ENCODE measurements at regions not wholly inside any gene's neighbourhood (a gene's known extent, or its start where the extent isn't known, plus 50 kb on each side); places are given as distances from the start of the nearest gene placed in this dataset.
A peak's percentile ranks its signal among the peaks of the same experiment; 100 is the strongest.

- Histone ChIP-seq H3K4me3 (ENCODE audit: low read length in 2 of 2) (no peak overlapping the region), H3K36me3 (ENCODE audit: control insufficient read depth in 2 of 2, insufficient read depth in 2 of 2, low read length in 1 of 2) (no peaks in the 10 kb centered on the region), H3K4me1 (ENCODE audit: control insufficient read depth in 2 of 2, insufficient read depth in 2 of 2, low read length in 2 of 2) (no peaks in the 10 kb centered on the region), H3K27ac (ENCODE audit: low read depth in 1 of 2, low read length in 1 of 2) (no peak overlapping the region), H3K9me3 (ENCODE audit: control insufficient read depth in 2 of 2, insufficient read depth in 1 of 2, low read length in 1 of 2) (no peaks in the 10 kb centered on the region), H3K27me3 (ENCODE audit: control insufficient read depth in 2 of 2, insufficient read depth in 1 of 2, low read length in 1 of 2) (no peaks in the 10 kb centered on the region)
- WGBS, result 91% methylated on average over 3 of the region's 3 CpGs
- no peak for DNase-seq (ENCODE audit: low read depth in 6 of 9, low spot score in 9 of 9)
These were observed 54.6 kb upstream of the PARM1 start for GRCh38 chr4:74878323-74878722.

GRCh38 chr4:74875451-74875850 lies 57.5 kb upstream of the PARM1 start:
- Histone ChIP-seq H3K27me3 (ENCODE audit: control insufficient read depth in 2 of 2, insufficient read depth in 1 of 2, low read length in 1 of 2) (no peaks in the 10 kb centered on the region), H3K36me3 (ENCODE audit: control insufficient read depth in 2 of 2, insufficient read depth in 2 of 2, low read length in 1 of 2) (no peaks in the 10 kb centered on the region), H3K4me3 (ENCODE audit: low read length in 2 of 2) (no peak overlapping the region), H3K27ac (ENCODE audit: low read depth in 1 of 2, low read length in 1 of 2) (no peak overlapping the region), H3K9me3 (ENCODE audit: control insufficient read depth in 2 of 2, insufficient read depth in 1 of 2, low read length in 1 of 2) (no peaks in the 10 kb centered on the region), H3K4me1 (ENCODE audit: control insufficient read depth in 2 of 2, insufficient read depth in 2 of 2, low read length in 2 of 2) (no peaks in the 10 kb centered on the region)
- DNase-seq (ENCODE audit: low read depth in 6 of 9, low spot score in 9 of 9), result no peak
- 89% methylated on average over 2 of the region's 2 CpGs for WGBS

GRCh38 chr4:74874753-74875367 lies 58.1 kb upstream of the PARM1 start:
- Histone ChIP-seq H3K4me1 (ENCODE audit: control insufficient read depth in 2 of 2, insufficient read depth in 2 of 2, low read length in 2 of 2) (no peaks in the 10 kb centered on the region), H3K4me3 (ENCODE audit: low read length in 2 of 2) (no peak overlapping the region), H3K36me3 (ENCODE audit: control insufficient read depth in 2 of 2, insufficient read depth in 2 of 2, low read length in 1 of 2) (no peaks in the 10 kb centered on the region), H3K9me3 (ENCODE audit: control insufficient read depth in 2 of 2, insufficient read depth in 1 of 2, low read length in 1 of 2) (no peaks in the 10 kb centered on the region), H3K27me3 (ENCODE audit: control insufficient read depth in 2 of 2, insufficient read depth in 1 of 2, low read length in 1 of 2) (no peaks in the 10 kb centered on the region), H3K27ac (ENCODE audit: low read depth in 1 of 2, low read length in 1 of 2) (no peak overlapping the region)
- peak; percentile 14 to 72 (median 34) for DNase-seq (ENCODE audit: low read depth in 6 of 9, low spot score in 9 of 9)
- 35% methylated on average over 1 of the region's 1 CpG for WGBS

- H3K27me3 ChIP-seq (ENCODE audit: control insufficient read depth in 2 of 2, insufficient read depth in 1 of 2, low read length in 1 of 2), result no peaks in the 10 kb centered on the region
- peak in 1 of 9 donors; percentile 7 for DNase-seq (ENCODE audit: low read depth in 6 of 9, low spot score in 9 of 9)
- WGBS, result 75% methylated on average over 3 of the region's 3 CpGs
- H3K9me3 ChIP-seq (ENCODE audit: control insufficient read depth in 2 of 2, insufficient read depth in 1 of 2, low read length in 1 of 2), result no peaks in the 10 kb centered on the region
- no peak overlapping the region for H3K27ac ChIP-seq (ENCODE audit: low read depth in 1 of 2, low read length in 1 of 2)
- H3K36me3 ChIP-seq (ENCODE audit: control insufficient read depth in 2 of 2, insufficient read depth in 2 of 2, low read length in 1 of 2), result no peaks in the 10 kb centered on the region
- H3K4me1 ChIP-seq (ENCODE audit: control insufficient read depth in 2 of 2, insufficient read depth in 2 of 2, low read length in 2 of 2), result no peaks in the 10 kb centered on the region
- H3K4me3 ChIP-seq (ENCODE audit: low read length in 2 of 2), result no peak overlapping the region
These were observed 59.2 kb upstream of the PARM1 start for GRCh38 chr4:74873545-74874301.

DNA sequence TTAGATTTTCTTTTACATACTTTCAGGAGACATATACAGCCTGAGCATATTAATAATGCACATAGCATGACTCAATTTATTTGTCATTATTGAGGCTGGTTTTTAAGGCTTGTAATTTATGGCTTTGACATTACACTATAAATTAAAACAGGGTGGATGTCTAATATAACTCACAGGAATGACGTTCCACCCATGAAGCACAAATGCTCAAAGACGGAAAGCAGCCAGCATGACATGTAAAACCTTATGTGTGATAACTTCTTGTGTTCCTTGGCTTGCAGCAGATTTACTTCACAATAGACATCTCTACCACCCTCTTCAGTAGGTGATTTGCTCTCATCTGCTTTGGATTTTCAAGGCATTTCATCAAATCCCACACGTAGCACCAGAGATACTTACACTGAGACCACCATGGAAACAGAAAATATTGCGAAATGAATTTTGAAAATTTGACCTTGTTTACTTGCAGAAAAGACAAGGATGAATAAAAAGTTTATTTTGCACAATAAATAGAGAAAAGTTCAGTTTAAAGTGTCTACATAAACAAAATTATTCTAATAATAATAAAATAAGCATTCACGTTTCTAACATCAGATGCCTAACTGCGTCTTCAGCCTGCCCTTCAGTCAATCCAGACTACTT lies 64.7 kb upstream of the BTC start:
- Histone ChIP-seq H3K27me3 (ENCODE audit: control insufficient read depth in 2 of 2, insufficient read depth in 1 of 2, low read length in 1 of 2) (no peaks in the 10 kb centered on the region), H3K36me3 (ENCODE audit: control insufficient read depth in 2 of 2, insufficient read depth in 2 of 2, low read length in 1 of 2) (no peaks in the 10 kb centered on the region), H3K27ac (ENCODE audit: low read depth in 1 of 2, low read length in 1 of 2) (no peak overlapping the region), H3K9me3 (ENCODE audit: control insufficient read depth in 2 of 2, insufficient read depth in 1 of 2, low read length in 1 of 2) (no peaks in the 10 kb centered on the region), H3K4me3 (ENCODE audit: low read length in 2 of 2) (no peak overlapping the region), H3K4me1 (ENCODE audit: control insufficient read depth in 2 of 2, insufficient read depth in 2 of 2, low read length in 2 of 2) (no peaks in the 10 kb centered on the region)
- 78% methylated on average over 6 of the region's 6 CpGs for WGBS
- no peak for DNase-seq (ENCODE audit: low read depth in 6 of 9, low spot score in 9 of 9)

GRCh38 chr4:74855879-74856278 lies 61.6 kb upstream of the BTC start:
- WGBS, result 92% methylated on average over 2 of the region's 2 CpGs
- DNase-seq (ENCODE audit: low read depth in 6 of 9, low spot score in 9 of 9), result no peak
- H3K27ac ChIP-seq (ENCODE audit: low read depth in 1 of 2, low read length in 1 of 2), result no peak overlapping the region
- H3K36me3 ChIP-seq (ENCODE audit: control insufficient read depth in 2 of 2, insufficient read depth in 2 of 2, low read length in 1 of 2), result no peaks in the 10 kb centered on the region
- no peak overlapping the region for H3K4me3 ChIP-seq (ENCODE audit: low read length in 2 of 2)
- H3K9me3 ChIP-seq (ENCODE audit: control insufficient read depth in 2 of 2, insufficient read depth in 1 of 2, low read length in 1 of 2), result no peaks in the 10 kb centered on the region
- no peaks in the 10 kb centered on the region for H3K4me1 ChIP-seq (ENCODE audit: control insufficient read depth in 2 of 2, insufficient read depth in 2 of 2, low read length in 2 of 2)
- H3K27me3 ChIP-seq (ENCODE audit: control insufficient read depth in 2 of 2, insufficient read depth in 1 of 2, low read length in 1 of 2), result no peaks in the 10 kb centered on the region

GRCh38 chr4:74848774-74849173 lies 54.5 kb upstream of the BTC start:
- Histone ChIP-seq H3K36me3 (ENCODE audit: control insufficient read depth in 2 of 2, insufficient read depth in 2 of 2, low read length in 1 of 2) (no peaks in the 10 kb centered on the region), H3K27ac (ENCODE audit: low read depth in 1 of 2, low read length in 1 of 2) (no peak overlapping the region), H3K4me3 (ENCODE audit: low read length in 2 of 2) (no peak overlapping the region), H3K9me3 (ENCODE audit: control insufficient read depth in 2 of 2, insufficient read depth in 1 of 2, low read length in 1 of 2) (no peaks in the 10 kb centered on the region), H3K27me3 (ENCODE audit: control insufficient read depth in 2 of 2, insufficient read depth in 1 of 2, low read length in 1 of 2) (no peaks in the 10 kb centered on the region), H3K4me1 (ENCODE audit: control insufficient read depth in 2 of 2, insufficient read depth in 2 of 2, low read length in 2 of 2) (no peaks in the 10 kb centered on the region)
- WGBS, result 94% methylated on average over 4 of the region's 4 CpGs
- DNase-seq (ENCODE audit: low read depth in 6 of 9, low spot score in 9 of 9), result no peak

DNA sequence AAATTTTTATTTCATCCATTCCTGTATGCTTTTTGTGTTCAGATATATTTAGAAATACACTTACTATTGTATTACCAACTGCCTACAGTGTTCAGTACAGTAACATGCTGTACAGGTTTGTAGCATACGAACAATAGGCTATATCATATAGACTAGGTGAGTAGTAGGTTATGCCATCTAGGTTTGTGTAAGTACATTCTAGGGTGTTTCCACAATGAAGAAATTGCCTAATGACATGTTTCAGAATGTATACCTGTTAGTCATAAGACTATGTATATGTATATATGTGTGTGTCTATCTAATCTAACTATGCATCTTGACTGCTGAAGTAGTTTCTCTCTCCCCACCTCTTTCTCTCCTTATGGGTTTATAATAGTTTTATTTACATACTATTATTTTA lies 51.5 kb upstream of the BTC start:
- Histone ChIP-seq H3K4me3 (ENCODE audit: low read length in 2 of 2) (no peak overlapping the region), H3K4me1 (ENCODE audit: control insufficient read depth in 2 of 2, insufficient read depth in 2 of 2, low read length in 2 of 2) (no peaks in the 10 kb centered on the region), H3K36me3 (ENCODE audit: control insufficient read depth in 2 of 2, insufficient read depth in 2 of 2, low read length in 1 of 2) (no peaks in the 10 kb centered on the region), H3K27me3 (ENCODE audit: control insufficient read depth in 2 of 2, insufficient read depth in 1 of 2, low read length in 1 of 2) (no peaks in the 10 kb centered on the region), H3K9me3 (ENCODE audit: control insufficient read depth in 2 of 2, insufficient read depth in 1 of 2, low read length in 1 of 2) (no peaks in the 10 kb centered on the region), H3K27ac (ENCODE audit: low read depth in 1 of 2, low read length in 1 of 2) (no peak overlapping the region)
- 96% methylated on average over 1 of the region's 1 CpG for WGBS
- DNase-seq (ENCODE audit: low read depth in 6 of 9, low spot score in 9 of 9), result no peak
